ENCODE measurements at regions not wholly inside any gene's neighbourhood (a gene's known extent, or its start where the extent isn't known, plus 50 kb on each side); places are given as distances from the start of the nearest gene placed in this dataset.

- no peak for DNase-seq (ENCODE audit: low spot score)
Observed at GRCh38 chrY:15501181-15501580, 976.9 kb downstream of the NLGN4Y start.

- no peak for DNase-seq (ENCODE audit: low spot score)
Observed at GRCh38 chrY:15510288-15510687, 986.0 kb downstream of the NLGN4Y start.

GRCh38 chrY:15510984-15511650, 986.8 kb downstream of the NLGN4Y start:
- DNase-seq (ENCODE audit: low spot score), result no peak

GRCh38 chrY:15535131-15535530, 1010.8 kb downstream of the NLGN4Y start:
- no peak for DNase-seq (ENCODE audit: low spot score)

GRCh38 chrY:15535784-15536511, 1011.6 kb downstream of the NLGN4Y start:
- DNase-seq (ENCODE audit: low spot score), result no peak

GRCh38 chrY:15540516-15540915, 1016.2 kb downstream of the NLGN4Y start:
- no peak for DNase-seq (ENCODE audit: low spot score)

- DNase-seq (ENCODE audit: low spot score), result no peak
Observed at GRCh38 chrY:15546177-15546754, 1021.9 kb downstream of the NLGN4Y start.

GRCh38 chrY:15552074-15552473, 1027.7 kb downstream of the NLGN4Y start:
- DNase-seq (ENCODE audit: low spot score), result no peak

- DNase-seq (ENCODE audit: low spot score), result no peak
Observed at GRCh38 chrY:15554991-15555390, 1030.7 kb downstream of the NLGN4Y start.

GRCh38 chrY:15559169-15559568, 1034.8 kb downstream of the NLGN4Y start:
- DNase-seq (ENCODE audit: low spot score), result no peak

- DNase-seq (ENCODE audit: low spot score), result no peak
Observed at GRCh38 chrY:15560840-15561239, 1036.5 kb downstream of the NLGN4Y start.

- no peak for DNase-seq (ENCODE audit: low spot score)
Observed at GRCh38 chrY:15561501-15562289, 1037.4 kb downstream of the NLGN4Y start.

GRCh38 chrY:15577886-15578285, 1053.6 kb downstream of the NLGN4Y start:
- DNase-seq (ENCODE audit: low spot score), result no peak

GRCh38 chrY:15578761-15579160, 1054.4 kb downstream of the NLGN4Y start:
- DNase-seq (ENCODE audit: low spot score), result no peak

GRCh38 chrY:15579245-15579644, 1054.9 kb downstream of the NLGN4Y start:
- DNase-seq (ENCODE audit: low spot score), result no peak

- no peak for DNase-seq (ENCODE audit: low spot score)
Observed at GRCh38 chrY:15583111-15583510, 1058.8 kb downstream of the NLGN4Y start.

GRCh38 chrY:15592957-15593356, 1068.6 kb downstream of the NLGN4Y start:
- DNase-seq (ENCODE audit: low spot score), result no peak

GRCh38 chrY:15593476-15594160, 1069.3 kb downstream of the NLGN4Y start:
- DNase-seq (ENCODE audit: low spot score), result no peak

GRCh38 chrY:15594179-15594578, 1069.8 kb downstream of the NLGN4Y start:
- no peak for DNase-seq (ENCODE audit: low spot score)

- no peak for DNase-seq (ENCODE audit: low spot score)
Observed at GRCh38 chrY:15600565-15600964, 1076.2 kb downstream of the NLGN4Y start.

- DNase-seq (ENCODE audit: low spot score), result no peak
Observed at GRCh38 chrY:15624370-15624769, 1100.0 kb downstream of the NLGN4Y start.

- no peak for DNase-seq (ENCODE audit: low spot score)
Observed at GRCh38 chrY:15624928-15625327, 1100.6 kb downstream of the NLGN4Y start.
